GM18867 (cell line): ENCODE measurements at regions not wholly inside any gene's neighbourhood (a gene's known extent, or its start where the extent isn't known, plus 50 kb on each side); places are given as distances from the start of the nearest gene placed in this dataset.
"Not testable (repeated sequence)": the region's sequence is repeated elsewhere in the genome, so short reads cannot be mapped to it uniquely, and the experiment has no call there.

Experiments
- ATAC-seq: cut with Tn5 transposase; IDR thresholded peaks from one replicate; pipeline ENCODE4 v1.9.1; 2021; ENCODE audit warnings: mild to moderate bottlenecking, moderate library complexity; ENCODE audit not compliant: unreplicated experiment

DNA sequence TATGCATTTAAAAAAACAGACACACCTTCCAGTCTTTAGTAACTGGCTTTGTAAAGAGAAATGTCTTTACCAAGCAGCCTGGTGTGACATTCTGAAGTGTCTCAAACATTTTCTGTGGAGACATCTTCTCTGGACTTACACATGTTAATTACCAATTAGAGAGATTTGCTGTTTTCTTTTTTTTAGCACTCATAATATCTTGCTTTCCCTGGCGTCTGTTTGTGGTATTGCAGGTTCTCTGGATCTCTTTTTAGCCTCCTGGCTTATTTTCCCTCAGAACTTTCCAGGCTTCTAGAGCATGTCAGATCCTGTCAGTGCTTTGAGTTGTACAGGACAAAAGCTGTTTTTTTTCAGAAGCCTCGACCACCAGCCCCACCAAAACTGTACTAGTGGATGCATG lies 92.5 kb downstream of the MSX2 start:
- no peak for ATAC-seq

DNA sequence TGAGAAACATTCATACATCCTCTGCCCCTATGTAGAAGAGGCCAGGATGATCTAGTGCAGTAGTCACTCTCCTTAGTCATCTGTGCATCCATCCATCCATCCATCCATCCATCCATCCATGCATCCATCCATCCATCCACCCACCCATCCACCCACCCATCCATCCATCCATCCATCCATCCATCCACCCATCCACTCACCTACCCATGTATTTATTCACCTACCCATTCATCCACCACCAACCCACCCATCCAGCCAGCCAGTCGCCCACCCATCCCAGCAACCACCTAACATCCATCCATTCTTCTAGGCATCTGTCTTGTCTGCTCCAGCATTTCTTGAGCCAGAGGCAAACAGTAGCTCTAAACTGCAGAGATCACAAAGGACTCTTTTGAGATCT lies 87.1 kb downstream of the MSX2 start:
- ATAC-seq: no peak

DNA sequence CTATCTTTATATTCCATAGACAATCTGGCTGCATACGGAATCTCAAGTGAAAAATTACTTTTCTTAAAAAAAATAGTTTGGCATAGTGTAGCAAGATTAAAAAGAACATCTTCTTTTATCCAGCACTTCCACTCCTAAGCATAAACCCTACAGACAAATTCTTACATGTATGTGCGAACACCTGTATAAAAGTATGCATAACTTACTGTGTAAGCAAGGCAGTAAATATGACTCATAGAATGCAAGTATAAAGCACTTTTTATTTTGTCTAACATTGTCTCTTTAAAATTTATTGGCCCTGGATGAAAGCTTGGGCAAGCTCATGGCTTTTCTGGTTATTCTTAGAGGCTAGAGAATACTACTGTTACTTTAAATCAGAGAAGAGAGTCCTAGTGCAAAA lies 86.4 kb downstream of the MSX2 start:
- no peak for ATAC-seq

DNA sequence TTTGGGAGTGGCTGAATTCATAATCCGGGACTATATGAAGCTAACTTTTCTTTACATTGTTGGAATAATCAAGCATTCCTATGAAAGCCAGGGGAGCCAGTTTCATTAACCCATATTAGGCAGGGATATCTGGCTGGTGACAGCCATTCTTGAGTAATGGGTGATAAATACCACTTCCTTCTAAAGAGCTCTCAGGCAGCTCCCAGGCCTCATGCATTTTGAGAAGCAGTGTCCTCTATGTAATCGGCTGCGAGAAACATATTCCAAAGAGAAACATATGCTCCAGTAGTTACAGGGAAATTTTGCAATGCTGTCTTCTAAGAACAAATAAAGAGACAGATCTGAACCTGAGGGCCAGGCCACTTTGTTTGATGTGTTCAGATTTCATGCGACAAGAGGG lies 83.1 kb downstream of the MSX2 start:
- ATAC-seq: no peak

DNA sequence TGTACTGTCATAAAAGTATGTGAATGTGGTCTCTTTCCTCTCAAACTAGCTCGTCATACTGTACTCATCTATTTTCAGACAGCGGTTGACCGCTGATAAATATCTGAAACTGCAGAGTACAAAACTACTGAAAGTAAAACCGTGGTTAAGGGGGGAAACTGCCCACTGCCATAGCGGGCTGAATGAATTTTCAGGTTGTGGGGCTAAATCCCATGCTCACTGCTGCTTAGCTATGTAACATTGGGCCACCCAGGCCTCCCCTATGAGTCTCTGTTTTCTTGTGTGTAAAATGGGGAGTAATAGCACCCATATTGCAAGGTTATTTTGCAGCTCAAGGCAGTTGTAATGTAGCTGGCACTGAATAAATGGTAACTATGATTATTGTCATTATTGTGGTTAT lies 82.3 kb downstream of the MSX2 start:
- no peak for ATAC-seq

DNA sequence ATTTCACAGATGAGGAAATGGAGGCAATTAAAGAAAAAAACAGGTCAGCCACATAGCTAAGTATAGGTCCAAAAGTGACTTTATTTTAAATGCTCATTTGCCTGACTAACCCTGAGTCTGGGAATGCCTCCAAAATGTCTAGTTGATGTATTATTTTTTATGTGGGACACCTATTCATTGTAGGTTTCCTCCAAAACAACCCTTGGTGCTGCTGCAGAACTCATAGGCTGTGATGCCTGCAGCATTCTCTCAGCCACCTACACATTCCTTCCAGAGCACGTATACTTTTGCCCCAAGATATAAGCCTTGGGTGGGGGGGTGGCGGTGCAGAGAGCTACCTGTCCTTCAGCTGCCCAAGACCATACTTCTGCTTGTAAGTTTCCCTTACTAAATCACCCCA lies 77.4 kb downstream of the MSX2 start:
- ATAC-seq: no peak

DNA sequence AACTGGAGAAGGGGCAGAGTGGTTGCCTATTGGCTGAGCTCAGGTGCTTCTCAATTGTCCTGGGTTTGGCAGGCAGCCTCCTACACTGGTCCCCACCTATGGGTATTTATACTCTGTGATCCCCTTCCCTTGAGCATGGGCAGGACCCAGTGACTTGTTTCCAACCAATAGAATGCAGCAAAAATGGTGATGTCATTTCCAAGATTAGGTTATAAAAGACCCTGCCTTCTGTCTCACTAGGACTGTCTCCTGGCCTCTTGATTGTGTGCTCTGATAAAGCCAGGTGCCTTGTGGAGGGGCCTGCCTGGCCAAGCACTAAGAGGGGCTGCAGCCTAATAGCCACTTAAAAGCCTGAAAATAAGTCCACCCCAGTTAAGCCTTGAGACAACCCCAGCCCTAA lies 76.1 kb downstream of the MSX2 start:
- no peak for ATAC-seq

DNA sequence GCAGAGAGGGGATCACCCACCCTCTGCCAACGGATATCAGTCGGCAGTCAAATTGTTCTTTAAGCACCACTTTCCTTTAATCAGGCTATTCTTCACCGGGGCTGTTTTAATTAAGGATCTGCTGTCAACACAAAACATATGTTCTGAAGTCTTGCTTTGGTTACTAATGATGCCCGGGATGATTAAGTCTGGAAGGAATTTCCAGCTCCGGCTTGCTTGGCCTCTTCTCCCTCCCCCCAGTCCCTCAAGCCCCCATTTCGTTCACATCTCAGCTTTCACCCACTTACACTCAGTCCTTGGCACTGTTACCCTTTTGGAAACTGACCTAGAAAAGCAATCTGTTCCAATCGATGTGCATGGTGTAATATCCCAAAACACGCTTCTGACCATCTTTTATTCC lies 74.7 kb downstream of the MSX2 start:
- no peak for ATAC-seq

DNA sequence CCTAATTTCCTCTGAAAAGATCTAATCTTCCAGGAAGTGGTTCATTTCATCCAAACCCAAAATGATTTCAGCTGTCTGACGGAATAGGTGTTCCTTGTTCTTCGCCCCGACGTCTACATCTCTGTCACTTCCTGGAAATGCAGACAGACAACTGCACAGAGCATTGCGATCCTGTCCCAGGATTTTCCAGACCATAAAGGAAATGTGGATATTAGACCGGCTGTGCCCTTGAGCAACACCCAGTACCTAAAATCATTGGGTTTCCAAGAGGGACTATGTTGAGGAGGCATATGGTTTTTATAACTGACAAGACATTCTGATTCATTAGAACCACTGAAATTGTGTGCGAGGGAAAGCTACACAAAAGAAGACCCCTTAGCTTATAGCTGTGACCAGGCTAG lies 74.2 kb downstream of the MSX2 start:
- ATAC-seq: no peak

DNA sequence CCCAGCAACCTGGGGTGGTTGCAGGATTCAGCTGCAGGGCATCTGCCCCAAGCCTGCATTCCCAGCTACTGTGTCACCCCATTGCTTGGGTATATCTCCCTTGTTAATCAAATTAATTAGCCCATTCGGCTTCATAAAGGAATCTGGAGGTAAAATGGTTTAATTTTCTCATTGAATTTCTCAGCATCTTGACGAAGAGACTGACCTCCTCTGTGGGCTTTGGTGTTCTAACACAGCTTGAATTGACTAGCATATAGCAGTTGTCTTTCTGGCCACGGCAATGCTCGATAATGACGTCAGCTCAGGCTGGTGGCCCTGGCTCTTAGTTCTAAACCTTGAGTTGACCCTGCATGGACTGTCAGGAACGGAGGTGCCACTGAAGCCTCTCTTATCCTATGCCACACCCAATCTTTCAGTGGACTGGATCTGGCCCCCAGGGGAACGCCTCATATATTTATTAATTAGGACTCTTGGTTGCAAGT lies 72.4 kb downstream of the MSX2 start:
- ATAC-seq: no peak

DNA sequence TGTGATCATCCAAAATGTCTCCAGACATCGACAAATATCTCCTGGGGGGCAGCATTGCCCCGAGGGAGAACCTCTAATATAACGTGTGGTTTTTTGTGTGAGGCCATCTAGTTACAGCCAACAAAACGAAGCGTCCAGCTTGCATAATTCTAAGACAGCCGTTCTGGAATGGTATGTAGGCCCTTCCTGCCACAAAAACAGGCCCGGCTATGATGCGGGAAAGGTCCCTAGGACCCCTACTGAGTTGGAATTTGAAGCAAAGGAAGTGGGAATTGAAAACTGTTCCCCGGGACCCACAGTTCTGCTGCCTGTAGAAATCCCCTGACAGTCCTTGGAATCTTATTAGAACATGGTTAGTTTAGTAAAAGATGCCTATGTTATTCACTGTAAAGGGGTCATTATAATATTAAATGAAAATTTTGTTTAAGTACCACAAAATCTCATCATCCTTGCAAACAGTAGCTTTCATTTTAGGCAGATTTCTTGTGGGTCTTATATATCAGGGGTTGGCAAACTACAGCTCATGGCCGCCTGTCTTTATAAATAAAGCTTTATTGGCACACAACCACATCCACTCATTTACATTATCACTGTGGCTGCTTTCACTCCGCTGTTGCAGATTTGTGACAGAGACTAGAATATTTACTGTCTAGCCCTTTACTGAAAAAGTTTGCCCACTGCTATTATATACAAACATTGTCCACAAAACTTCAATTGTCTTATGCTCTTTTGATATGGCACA lies 70.7 kb downstream of the MSX2 start:
- no peak for ATAC-seq

DNA sequence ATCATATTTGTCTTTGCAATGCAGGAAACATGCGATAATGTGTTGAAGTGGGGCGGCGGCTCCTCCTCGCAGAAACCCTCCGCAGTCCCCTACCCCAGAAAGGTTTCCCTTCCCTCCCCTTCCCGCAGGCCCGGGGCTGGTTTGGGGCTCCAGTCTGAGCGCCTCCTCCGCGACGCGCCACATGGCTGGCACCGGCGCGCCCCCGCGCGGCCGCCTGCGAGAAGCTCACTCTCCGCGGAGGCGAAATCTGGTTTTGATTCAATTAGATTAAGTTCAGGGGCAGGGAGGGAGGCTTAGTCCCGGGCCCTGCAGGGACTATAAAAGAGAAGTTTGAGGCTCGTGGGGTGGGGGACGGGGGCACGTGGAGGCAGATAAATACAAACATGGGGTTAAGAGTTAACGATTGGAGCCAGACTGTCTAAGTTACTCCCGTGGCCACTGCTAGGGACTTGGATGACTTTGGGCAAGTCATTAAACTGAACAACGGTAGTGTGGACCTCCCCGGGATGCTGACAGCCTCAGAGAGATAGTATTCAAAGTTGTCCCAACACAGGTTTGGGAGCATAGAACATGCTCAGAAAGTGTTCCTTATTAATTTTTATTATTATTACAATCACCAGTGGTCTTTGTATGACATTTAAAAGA lies 69.4 kb downstream of the MSX2 start:
- peak; percentile 75 for ATAC-seq

DNA sequence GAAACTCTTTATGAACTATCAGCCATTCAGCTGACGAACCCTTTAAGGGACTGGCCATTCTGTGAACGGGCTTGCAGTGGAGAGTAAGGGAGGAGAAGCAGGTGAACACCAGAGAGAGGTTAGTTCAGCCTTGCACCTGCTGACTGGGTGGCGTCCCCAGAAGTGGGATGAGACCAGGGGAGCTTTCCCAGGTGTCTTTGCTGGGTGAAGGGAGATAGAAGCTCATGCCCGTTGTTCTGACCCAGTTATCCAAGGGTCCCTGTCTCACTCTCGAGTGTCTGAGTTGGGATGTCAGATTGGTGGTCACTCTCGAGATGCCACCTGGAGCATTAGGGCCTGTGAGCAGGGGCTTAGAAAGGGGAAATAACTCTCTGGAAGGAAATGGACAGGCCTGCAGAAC lies 68.7 kb downstream of the MSX2 start:
- ATAC-seq: no peak

DNA sequence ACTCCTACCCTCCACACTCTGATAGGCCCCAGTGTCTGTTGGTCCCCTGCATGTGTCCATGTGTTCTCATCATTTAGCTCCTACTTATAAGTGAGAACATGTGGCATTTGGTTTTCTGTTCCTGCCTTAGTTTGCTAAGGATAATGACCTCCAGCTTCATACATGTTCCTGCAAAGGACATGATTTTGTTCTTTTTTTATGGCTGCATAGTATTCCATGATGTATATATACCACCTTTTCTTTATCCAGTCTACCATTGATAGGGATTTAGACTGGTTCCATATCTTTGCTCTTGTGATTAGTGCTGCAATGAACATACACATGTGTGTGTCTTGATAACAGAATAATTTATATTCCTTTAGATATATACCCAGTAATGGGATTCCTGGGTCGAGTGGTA lies 67.9 kb downstream of the MSX2 start:
- ATAC-seq: not testable (repeated sequence)

DNA sequence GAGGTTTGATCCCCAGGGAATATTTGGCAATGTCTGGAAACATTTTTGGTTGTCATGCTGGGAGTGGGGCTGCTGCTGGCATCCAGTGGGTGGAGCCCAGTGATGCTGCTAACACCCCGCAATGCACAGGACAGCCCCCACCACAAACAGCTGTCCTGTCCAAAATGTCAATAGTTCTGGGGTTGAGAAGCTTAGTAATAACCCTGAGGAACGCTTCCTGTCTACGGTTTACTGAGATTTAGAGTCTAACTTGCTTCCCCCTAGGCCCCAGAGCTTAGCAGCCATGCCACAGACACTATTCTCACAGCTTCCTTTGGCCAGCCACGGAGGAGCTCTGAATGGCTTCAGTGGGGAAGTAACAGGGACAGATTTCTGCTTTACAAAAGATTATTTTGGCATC lies 66.5 kb downstream of the MSX2 start:
- ATAC-seq: no peak

DNA sequence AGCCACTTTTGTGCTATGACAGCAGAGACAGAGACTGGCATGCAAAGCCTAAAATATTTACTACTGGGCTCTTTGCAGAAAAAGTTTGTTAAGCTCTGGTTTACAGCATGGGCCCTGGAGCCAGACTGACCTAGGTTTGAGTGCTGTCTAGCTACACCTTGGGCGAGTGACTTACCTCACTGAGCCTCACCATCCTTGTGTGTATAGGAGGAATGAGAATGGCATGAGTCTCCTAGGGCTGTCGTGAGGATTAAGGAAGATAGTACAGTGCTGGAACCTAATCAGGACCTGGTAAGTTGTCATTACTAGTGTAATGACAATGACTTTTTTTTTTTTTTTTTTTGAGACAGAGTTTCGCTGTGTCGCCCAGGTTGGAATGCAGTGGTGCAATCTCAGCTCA lies 65.2 kb downstream of the MSX2 start:
- no peak for ATAC-seq

DNA sequence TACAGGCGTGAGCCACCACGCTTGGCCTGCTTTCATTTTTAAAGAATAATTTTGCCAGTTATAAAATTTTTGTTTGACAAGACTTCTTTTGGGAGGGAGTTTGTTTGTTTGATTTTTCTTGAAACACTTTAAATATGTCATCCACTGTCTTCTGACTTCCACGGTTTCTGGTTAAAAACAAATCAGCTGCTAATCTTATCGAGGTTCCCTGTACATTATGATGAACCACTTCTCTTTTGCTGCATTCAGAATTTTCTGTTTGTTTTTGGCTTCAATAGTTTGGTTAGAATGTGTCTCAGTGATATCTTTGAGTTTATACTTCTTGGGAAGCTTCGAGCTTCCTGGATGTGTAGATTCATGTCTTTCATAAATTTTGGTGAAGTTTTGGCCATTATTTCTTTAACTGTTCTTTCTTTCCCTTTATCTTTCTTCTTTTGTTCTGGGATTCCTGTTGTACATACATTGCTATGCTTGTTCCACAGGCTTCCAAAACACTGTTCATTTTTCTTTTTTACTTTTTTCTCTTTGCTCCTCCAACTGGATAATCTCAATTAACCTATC lies 60.8 kb downstream of the MSX2 start:
- no peak for ATAC-seq
